ENCODE measurements at regions not wholly inside any gene's neighbourhood (a gene's known extent, or its start where the extent isn't known, plus 50 kb on each side); places are given as distances from the start of the nearest gene placed in this dataset.

- no peak for DNase-seq
Observed at GRCh38 chr18:45549290-45549689, 66.0 kb upstream of the SLC14A2 start.

- no peak for DNase-seq
Observed at GRCh38 chr18:45551142-45551815, 64.0 kb upstream of the SLC14A2 start.

GRCh38 chr18:45553723-45554388 lies 61.4 kb upstream of the SLC14A2 start:
- peak; percentile 31 for DNase-seq

GRCh38 chr18:45554389-45554737 lies 60.9 kb upstream of the SLC14A2 start:
- peak; percentile 14 for DNase-seq

- DNase-seq = no peak
Observed at GRCh38 chr18:45556222-45556621, 59.1 kb upstream of the SLC14A2 start.

GRCh38 chr18:45557287-45557686 lies 58.0 kb upstream of the SLC14A2 start:
- no peak for DNase-seq

- no peak for DNase-seq
Observed at GRCh38 chr18:45557779-45558178, 57.5 kb upstream of the SLC14A2 start.

GRCh38 chr18:45559258-45559657 lies 56.0 kb upstream of the SLC14A2 start:
- no peak for DNase-seq

GRCh38 chr18:45560870-45561269 lies 54.4 kb upstream of the SLC14A2 start:
- no peak for DNase-seq

- DNase-seq = no peak
Observed at GRCh38 chr18:45562567-45563479, 52.5 kb upstream of the SLC14A2 start.

- no peak for DNase-seq
Observed at GRCh38 chr18:45565280-45565970, 49.9 kb upstream of the SLC14A2 start.

Measured in fibroblast of upper back skin (primary cell).